GF-D8 (cell line): ENCODE measurements at regions not wholly inside any gene's neighbourhood (a gene's known extent, or its start where the extent isn't known, plus 50 kb on each side); places are given as distances from the start of the nearest gene placed in this dataset.
"Not testable (repeated sequence)": the region's sequence is repeated elsewhere in the genome, so short reads cannot be mapped to it uniquely, and the experiment has no call there.

Experiments
- DNase-seq: peaks from one replicate; lab custom pipeline; 2025; lab: John Stamatoyannopoulos, UW

DNA sequence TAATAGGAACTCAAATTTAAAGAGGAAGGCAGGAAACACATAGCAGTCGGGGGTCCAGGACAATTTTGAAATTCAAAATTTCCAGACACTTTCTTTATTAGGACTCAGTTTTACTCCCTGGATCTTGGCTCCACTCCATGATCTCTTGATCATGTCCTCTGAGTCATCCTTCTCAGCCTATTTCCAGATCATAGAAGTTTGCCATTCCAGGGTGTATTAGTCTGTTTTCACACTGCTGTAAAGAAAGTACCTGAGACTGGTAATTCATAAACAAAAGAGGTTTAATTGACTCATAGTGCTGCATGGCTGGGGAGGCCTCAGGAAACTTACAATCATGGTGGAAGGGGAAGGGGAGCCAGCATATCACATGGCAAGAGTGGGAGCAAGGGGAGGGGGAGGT lies 564.7 kb upstream of the ACTRT1 start:
- DNase-seq, result no peak

DNA sequence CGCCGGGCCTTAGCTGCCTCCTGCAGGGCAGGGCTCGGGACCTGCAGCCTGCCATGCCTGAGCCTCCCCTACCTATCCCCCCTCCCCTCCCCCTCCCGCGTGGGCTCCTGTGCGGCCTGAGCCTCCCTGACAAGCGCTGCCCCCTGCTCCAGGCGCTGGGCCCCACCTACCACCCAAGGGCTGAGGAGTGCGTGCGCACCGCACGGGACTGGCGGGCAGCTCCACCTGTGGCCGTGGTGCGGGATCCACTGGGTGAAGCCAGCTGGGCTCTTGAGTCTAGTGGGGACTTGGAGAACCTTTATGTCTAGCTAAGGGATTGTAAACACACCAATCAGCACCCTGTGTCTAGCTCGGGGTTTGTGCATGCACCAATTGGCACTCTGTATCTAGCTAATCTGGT lies 554.6 kb upstream of the ACTRT1 start:
- not testable (repeated sequence) for DNase-seq

DNA sequence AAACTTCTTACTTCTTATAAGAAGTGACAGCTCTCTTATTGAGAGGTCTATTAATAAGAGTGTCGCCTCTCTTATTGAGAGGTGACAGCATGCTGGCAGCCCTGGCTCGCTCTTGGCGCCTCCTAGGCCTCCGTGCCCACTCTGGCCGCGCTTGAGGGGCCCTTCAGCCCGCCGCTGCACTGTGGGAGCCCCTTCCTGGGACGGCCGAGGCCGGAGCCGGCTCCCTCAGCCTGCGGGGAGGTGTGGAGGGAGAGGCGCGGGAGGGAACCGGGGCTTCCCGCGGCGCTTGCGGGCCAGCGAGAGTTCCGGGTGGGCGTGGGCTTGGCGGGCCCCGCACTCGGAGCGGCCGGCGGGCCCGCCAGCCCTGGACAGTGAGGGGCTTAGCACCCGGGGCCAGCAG lies 554.2 kb upstream of the ACTRT1 start:
- not testable (repeated sequence) for DNase-seq

DNA sequence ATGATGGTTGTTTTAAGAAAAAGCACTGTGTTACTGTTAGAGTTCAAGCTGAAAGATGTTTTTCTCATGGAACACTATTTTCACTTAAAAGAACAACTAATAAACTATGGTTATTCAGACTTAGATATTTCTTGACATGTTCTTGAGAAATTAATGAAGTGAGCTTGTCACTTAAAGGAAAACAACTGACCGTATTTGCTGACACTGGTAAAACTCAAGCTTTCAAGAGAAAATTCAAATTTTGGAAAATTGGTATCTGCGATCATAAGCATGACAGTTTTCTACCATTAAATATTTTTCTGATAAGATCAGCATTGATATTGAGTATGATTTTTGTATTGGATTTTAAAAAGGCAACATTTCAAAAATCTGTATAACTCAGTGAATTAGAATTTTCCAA lies 549.5 kb upstream of the ACTRT1 start:
- DNase-seq, result no peak

DNA sequence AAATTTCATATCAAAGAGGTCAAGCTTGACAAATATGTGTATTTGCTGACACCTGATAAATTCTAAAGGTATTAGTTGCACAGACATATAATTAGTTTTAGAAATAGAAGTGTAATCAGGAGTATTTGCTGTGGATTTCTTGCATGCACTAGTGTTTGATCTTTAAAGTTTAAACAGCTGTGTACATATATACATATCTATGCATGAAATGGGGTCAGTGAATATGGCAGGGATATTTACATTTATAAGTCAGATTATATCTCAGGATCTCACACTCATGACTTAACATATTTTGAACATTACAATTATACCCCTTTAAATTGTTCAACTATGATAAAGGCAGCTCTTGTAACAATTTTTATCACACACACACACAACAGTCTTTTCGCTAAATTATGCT lies 547.4 kb upstream of the ACTRT1 start:
- no peak for DNase-seq

DNA sequence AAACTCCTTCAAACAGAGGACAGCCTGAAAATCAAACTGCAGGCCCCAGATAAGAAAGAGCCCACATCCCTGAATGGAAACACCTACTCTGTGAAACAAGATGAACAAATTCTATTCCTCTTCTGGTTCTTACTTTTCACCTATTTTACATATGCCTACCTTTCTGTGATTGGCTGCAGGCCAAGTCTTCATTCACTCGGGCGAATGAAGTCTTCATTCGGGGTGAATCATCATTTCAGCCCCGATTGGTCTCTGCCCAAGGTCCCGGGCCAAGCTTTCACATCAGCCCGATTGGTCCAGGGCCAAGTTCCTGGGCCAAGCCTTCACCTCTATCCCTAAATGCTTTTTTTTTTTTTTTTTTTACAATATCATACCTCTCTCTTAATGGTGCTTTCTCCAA lies 529.8 kb upstream of the ACTRT1 start:
- DNase-seq, result no peak

DNA sequence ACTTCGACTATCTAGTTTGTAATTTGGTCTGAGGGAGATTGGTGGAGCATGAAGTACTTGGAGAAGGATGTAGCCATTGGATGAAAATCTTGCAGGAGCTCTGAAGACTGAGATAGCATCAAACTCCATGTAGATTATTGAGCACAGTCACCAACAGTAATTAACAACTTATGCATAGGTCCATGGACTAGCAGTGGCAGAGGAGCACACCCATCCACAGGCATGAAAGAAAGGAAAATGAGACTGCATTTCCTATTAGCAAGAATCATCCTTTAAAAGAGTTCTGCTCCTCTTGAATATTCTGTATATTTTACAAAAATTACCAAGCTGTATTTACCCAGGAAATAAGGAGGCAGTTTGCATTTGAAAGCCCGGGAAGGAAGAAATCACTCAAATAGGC lies 529.4 kb upstream of the ACTRT1 start:
- DNase-seq, result no peak

DNA sequence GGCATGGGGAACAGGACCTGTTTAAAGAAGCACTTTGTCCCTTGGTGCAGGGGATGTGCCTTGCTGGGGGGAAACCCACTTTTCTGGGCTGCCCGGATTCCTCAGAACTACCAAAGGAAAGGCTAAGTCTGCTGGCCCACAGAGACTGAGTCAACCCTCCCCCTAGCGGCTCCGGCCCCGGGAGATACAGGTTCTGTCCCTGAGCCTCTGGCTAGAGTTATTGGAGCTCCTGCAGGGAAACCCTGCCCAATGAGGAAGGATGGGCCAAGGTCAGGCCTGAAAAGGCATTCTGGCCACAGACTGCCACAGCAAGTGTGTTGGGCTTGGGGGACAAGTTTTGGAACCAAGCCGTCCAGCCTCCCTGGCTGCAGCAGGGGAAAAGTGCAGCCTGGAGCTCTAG lies 490.9 kb upstream of the ACTRT1 start:
- no peak for DNase-seq

DNA sequence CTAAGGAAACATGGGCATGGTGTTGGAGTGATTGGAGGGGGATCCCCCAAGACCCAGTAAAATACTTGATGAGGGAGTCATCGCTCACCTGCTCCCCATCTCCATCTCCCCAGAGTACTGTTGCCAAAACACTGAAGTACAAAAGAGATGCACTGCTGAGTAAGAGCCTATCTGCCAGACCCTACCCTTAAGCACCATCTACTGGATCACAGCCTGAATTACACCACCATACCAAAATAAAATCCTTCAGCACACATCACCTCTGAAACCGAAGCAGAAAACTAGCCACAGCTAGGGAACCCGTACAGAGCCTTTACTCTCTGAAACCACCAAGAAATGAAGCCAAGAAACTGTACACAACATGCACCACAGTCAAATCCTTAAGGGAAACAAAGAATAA lies 466.3 kb upstream of the ACTRT1 start:
- DNase-seq, result no peak

DNA sequence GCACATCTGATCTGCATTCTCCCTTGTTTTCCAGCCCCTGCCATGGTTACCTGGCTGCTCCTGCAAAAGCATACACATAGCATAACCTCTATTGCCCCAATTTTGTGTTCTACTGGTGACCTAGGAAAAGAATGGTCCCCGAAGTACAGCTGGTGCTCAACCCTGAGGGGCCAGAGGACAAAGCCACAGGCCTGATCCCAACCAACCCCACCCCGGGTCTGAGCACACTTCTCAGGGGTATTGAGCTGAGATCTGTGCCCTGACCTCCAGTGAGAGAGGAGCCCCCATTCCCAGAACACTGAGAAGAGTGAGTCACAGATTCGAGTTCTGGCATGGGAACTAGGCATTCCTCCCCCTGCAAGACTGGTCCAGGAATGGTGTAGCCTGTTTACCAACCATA lies 465.5 kb upstream of the ACTRT1 start:
- DNase-seq, result no peak

DNA sequence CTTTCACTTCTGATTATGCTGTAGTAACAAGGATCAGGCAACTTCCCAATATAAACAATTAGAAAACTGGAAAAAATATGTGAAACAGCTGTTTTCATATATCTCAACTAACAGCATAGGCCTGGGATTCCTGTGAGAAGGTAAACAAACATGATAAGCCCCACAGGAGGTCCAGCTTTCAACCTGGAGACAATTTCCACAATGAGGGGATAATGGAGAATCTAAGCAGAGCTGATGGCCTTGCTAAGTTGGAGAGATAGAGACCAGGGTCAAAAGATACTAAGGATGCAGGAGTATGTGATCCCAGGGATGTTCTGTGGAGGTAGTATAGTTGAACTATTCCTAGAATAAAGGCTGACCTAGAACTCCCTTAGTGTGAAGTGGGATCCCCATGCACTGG lies 452.3 kb upstream of the ACTRT1 start:
- no peak for DNase-seq

DNA sequence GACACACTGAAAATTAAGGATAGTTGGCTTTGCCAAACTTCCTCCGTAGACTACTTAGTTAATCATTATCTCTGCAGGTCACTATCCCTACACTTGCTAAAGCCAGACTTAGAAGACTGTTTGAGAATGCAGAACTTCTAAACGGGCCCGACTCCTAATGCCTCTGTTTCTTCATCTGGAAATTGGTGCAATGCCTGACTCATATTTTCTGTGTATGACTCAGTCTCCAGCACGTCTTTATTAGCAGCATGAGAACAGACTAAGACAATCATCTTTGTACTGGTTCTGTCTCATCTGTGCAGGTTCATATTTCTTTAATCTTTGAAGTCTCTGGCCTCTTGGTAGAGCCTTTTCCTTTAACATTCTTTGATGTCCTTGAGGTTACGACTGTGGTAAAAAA lies 411.9 kb upstream of the ACTRT1 start:
- no peak for DNase-seq

DNA sequence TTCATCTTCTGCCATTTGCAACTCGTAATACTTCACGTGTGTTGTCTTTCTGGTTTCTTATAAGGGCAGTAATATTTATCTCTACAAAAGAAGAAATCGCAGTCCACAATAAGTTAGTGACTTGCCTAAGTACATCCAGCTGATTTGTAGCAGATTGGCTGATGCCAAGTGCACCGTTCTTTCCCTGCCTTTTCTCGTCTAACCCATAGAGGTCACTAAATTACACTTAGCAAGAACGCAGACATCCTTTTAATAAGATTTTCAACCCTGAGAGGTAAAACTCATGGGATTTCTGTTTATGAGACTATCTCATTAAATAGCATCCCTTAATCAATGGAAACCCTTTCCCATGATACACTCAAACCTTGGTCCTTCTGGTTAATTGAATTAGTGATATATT lies 408.6 kb upstream of the ACTRT1 start:
- no peak for DNase-seq

DNA sequence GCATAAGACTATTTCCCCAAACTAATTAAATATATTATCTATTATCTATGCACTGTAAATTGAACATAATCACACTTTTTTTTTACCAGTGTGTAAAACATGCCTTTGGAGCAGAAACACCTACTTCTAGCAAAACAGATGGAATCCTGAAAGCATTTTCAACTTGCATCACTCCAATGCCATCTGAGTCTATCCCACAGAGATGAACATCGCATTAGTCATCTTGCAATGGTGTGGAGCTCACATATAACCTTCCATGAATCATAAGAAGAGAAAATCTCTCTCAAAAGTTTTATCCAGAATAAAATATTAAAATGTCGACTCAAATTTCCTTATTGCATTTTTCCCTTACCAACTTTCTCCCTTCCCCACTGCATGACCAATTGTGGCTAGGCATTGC lies 406.7 kb upstream of the ACTRT1 start:
- DNase-seq, result no peak

DNA sequence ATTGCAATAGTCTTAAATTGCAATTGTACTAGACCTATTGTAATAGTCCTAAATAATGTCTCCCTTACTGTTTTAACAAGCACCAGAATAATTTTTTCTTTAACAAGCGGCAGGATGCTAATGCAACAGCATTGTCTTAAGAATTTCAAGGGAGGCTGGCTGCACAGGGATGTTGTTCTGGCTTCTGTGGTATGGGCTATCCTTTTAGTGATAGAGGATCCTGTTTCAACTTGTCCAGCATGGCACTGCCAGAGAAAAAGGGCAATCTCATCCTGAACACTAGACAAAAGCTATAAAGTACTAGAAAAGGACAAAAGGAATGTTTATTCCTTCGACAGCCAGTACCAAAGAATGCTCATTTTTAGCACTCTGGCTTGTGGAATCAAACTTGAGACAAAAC lies 405.5 kb upstream of the ACTRT1 start:
- no peak for DNase-seq

DNA sequence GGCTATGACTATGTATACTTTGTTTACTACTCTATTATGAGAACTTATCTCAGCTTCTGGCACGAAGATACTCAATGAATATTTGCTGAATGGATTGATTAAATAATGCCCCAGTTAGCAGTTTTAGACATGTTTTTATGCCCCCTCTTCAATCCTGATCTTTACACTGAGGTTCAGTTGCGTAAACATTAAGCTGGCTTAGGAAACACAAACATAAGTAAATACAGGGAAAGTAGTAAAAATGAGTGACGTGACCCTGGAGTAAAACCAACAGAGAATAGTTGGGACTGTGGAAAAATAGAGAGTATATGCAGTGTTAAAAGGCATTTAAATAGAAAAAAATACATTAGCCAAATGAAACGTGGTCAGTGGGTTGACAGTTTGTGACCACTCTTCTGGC lies 387.0 kb upstream of the ACTRT1 start:
- no peak for DNase-seq

DNA sequence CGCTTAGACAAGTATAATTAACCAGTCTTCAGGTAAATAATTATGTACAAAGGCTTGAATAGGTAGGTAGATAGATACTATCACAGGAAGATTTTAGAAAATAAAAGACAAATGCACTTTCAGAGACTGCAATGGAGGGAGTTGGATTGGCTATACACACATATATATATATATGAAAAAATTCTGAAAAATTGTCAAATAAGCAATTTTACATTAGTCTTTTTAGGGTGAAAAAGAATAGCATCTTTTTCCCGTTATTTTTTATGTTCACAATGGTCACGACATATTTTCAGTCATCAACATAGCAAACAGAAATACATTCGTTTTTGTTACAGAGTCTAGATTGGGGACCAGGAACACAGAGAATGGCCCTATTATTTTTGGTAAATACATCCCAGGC lies 385.9 kb upstream of the ACTRT1 start:
- no peak for DNase-seq

DNA sequence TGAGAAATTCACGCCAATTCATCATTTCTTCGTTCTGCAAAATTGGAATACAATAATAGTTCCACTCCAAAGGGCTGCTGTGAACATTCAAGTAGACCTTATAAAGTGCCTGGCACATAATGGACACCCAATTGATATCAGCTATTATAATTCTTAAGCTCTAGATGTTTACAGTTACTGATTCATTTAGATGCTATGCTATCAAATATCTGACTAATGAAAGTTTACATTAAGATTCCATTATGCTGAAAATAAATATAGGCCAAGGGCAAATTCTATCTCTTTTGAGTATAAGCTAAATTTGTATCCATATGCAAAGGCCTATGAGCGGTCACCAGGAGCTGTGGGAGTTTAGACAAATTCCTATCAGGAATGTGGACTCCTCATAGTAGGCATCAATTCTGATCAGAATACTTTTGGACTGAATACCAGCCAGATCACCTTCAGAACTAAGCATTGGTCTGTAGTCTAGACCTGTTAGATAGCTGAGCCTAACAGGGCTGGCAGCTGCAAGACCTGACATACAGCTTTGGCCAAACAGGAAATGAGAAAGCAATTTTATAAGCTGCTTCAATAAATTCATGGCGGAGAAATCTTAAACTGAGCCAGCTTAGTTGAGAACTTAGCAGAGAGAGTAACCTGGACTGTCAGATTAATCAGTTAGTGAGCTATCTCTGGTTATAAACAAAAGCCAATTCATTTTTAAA lies 384.3 kb upstream of the ACTRT1 start:
- no peak for DNase-seq

DNA sequence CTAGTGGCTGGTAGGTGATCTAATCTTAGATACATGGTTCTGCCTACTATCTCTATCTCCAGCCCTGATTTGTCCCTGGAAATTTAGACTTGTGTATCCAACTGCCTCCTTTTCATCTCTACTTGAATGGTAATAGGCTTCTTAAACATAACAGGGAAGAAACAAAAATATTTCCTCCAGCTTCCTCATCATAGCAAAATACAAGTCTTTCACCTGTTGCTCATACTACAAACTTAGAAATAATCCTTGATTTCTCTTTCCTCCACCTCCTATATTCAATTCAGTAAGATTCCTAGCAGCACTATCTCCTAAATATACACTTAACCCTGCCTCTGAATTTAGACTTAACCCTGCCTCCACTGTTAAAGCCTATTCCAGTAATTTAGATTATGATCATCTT lies 373.3 kb upstream of the ACTRT1 start:
- no peak for DNase-seq

DNA sequence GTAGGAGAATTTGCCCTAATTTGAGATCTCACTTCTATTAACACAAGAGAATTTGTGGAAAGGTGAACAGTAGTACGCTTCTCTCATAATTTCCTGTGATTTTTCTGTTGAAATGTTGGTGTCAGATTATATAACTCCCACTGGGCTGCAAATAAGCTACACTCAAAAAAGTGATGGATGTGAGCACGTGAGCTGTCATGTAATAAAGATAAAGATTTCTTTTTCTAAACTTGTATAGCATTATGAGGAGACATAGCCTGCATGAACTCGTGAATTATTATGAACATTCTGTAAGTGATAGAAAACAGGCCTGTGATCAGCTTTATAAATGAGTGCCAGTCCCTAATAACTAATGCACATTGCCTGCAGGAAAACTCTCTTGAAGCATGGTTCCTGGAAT lies 356.6 kb upstream of the ACTRT1 start:
- DNase-seq, result no peak

DNA sequence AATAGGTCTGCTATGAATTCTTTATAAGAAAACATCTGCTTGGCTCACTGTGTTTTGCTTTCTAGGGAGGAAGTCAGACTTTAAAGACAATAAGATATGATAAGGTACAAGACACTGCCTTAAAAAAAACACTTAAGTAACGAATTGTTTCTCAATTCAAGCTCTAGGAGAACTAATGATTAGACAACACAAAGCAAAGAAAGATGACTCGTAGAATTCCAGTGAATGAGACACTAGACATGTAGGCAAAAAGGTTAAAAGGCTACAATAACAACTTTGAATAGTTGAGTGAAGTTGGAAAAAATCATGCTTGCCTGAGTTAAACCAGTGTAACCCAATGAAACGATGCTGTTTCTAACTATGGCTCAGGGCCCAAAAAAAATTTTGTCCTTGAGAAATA lies 344.4 kb upstream of the ACTRT1 start:
- DNase-seq, result no peak

DNA sequence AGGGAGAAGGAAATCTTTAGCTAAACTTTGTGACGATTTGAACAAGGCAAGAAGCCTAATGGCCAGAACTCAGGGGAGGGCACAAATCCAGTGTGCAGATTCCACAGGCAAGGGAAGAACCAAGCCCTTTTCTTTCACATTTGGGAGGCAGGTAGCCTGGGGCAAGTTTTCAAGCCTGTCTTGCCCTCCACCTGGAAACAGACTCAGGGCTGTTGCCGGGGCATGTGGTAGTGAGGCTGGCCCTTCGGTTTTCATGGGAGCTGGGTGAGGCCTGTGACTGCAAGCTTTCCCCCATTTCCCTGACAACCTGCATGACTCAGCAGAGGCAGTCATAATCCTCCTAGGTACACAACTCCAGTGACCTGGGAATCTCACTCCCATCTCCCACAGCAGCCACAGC lies 331.6 kb upstream of the ACTRT1 start:
- not testable (repeated sequence) for DNase-seq

DNA sequence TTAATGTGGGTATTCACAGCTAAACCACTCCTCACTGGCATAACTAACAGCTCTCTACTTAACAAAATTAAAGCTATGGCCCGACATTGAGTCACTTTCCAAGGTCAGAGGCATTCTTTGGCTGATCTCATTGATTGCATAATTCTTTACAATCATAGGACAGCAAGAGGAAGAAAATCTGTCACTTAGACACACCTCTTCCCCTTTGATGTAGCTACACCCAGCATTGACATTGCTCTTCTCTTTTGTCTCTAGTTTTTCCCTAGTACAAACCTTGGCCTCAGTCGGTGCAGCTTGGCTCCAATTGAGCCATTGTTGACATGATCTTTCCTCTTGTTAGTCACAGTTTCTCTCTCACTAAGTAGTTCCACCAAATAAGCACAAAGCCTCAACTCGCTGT lies 313.3 kb upstream of the ACTRT1 start:
- no peak for DNase-seq

DNA sequence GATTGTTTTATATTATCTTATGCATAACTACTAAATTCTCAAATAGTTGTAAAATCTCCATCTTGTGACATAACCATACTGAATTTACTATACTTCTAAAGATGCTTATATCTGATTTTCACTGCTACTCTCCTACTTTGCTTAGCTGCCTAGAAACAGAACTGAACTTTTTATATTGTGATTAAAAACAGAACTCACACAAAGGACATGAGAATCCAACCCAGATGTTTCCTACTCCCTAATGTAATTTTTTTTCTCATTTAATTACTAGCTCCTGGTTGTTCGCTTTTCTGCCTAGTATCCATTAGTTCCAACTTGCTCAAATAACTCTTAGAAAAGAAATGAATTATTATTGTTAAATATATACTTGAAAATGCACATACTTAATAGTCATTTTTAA lies 283.5 kb upstream of the ACTRT1 start:
- no peak for DNase-seq

DNA sequence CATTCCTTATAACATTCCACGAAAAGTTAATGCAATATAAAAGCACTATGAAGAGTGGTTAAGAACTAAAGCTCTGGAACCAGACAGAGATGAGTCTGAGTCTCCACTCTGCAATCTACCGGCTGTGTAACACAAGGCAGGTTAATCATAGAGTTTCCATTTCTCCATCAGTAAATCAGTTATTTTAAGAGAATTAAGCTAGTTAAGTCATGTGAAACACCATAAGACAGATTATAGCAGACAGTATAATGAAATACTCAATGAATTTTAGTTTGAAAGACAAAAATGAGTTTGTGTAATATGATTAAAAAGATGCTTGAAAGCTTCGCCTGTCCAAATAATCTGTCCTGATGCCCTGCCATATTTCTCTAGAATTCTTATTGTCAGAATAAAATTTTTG lies 282.6 kb upstream of the ACTRT1 start:
- no peak for DNase-seq
